ENCODE measurements at regions not wholly inside any gene's neighbourhood (a gene's known extent, or its start where the extent isn't known, plus 50 kb on each side); places are given as distances from the start of the nearest gene placed in this dataset.

DNA sequence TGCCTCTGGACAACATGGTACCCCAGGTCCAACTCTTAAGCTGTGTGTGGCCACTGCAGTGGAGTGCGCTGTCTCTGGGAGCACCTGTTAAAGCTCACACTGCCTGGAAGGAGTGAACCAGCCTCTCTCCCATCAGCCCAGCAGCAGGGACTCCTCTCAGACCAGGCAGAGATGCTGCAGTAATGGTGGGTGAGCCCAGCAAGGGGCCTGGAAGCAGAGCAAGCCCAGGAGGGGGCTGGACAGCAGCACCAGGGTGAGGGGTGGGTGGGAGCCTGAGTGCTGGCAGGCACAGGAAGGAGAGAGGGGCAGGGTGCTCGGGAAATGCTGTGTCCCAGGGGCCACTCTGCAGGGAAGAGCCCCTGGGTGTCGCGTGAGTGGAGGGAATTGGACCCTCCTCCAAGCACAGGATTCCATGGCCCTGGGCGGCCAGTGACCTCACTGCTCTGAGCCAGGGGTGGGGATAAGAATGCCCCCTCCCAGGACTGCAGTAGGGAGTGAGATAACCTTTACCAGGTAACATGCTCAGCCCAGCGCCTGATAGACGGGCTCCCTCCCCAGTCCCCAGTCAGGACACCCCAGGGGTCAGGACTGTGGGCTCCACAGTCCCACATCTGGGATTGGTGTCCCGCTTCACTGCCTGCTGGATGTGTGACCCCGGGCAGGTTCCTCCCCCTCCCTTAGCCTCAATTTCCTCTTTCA is 313.1 kb downstream of the MATN1 start:
- TF ChIP-seq CTCF (IDR thresholded peaks at IDR 0.05) = no peak
- TF ChIP-seq EZH2 (IDR thresholded peaks at IDR 0.05) = no peak

Measured in neural progenitor cell (in vitro differentiated cells).